Thyroid gland (tissue), 4 donors: ENCODE measurements at regions not wholly inside any gene's neighbourhood (a gene's known extent, or its start where the extent isn't known, plus 50 kb on each side); places are given as distances from the start of the nearest gene placed in this dataset.

Source experiments
- DNase-seq, 2 donors: peaks; one replicate each; pipeline ENCODE4 v3.0.0-alpha.2; 2019
- H3K27ac ChIP-seq, 3 donors: fragments of 200-600 bp; sonication (generic); 1 replicate in 2 of 3; 2 replicates in 1 of 3; pipeline ENCODE4 v1.5.1; 2016 to 2019; ENCODE audit warnings: mild to moderate bottlenecking in 1 of 3, moderate library complexity in 1 of 3
- H3K27me3 ChIP-seq: fragments of 200-600 bp; sonication (generic); one replicate; pipeline ENCODE4 v1.5.1; 2019
- H3K36me3 ChIP-seq, 2 donors: fragments of 200-600 bp; sonication (generic); one replicate each; pipeline ENCODE4 v1.5.1; 2016 to 2019
- H3K4me1 ChIP-seq, 2 donors: fragments of 200-600 bp; sonication (generic); one replicate each; pipeline ENCODE4 v1.5.1; 2017 to 2019
- H3K4me3 ChIP-seq, 3 donors: fragments of 200-600 bp; sonication (generic); replicated peaks in 1 of 3; 1 replicate in 2 of 3; 2 replicates in 1 of 3; pipeline ENCODE4 v1.5.1; 2016; ENCODE audit warnings: mild to moderate bottlenecking in 1 of 3
- H3K9me3 ChIP-seq: fragments of 200-600 bp; sonication (generic); one replicate; pipeline ENCODE4 v1.5.1; 2017
- POLR2A ChIP-seq, 2 donors: fragments of 450-650 bp; IDR thresholded peaks; one replicate each; pipeline ENCODE4 v1.6.1; 2017; ENCODE audit warnings: antibody characterized with exemption in 2 of 2, mild to moderate bottlenecking in 2 of 2, moderate library complexity in 1 of 2
- WGBS, 2 donors: methylation state at CpG; one replicate each; pipeline ENCODE4 v1.1.5; 2017; 5-methylcytosine and 5-hydroxymethylcytosine counted together
- intact Hi-C: fragments of 100-400 bp; cut with DNase I; formaldehyde crosslinking; loops from one replicate; pipeline ENCODE4 v1.15.1; 2023
- TF ChIP-seq, protein P1 (sequence below), 6 experiments: fragments of 200-600 bp in 3 of 6; fragments of 450-650 bp in 3 of 6; sonication (generic) in 3 of 6; IDR thresholded peaks; one replicate each; pipeline ENCODE4 v1.5.1; 2016 to 2019; ENCODE audit warnings: antibody characterized with exemption in 6 of 6, mild to moderate bottlenecking in 2 of 6, inconsistent platforms in 1 of 6, moderate library complexity in 1 of 6

DNA sequence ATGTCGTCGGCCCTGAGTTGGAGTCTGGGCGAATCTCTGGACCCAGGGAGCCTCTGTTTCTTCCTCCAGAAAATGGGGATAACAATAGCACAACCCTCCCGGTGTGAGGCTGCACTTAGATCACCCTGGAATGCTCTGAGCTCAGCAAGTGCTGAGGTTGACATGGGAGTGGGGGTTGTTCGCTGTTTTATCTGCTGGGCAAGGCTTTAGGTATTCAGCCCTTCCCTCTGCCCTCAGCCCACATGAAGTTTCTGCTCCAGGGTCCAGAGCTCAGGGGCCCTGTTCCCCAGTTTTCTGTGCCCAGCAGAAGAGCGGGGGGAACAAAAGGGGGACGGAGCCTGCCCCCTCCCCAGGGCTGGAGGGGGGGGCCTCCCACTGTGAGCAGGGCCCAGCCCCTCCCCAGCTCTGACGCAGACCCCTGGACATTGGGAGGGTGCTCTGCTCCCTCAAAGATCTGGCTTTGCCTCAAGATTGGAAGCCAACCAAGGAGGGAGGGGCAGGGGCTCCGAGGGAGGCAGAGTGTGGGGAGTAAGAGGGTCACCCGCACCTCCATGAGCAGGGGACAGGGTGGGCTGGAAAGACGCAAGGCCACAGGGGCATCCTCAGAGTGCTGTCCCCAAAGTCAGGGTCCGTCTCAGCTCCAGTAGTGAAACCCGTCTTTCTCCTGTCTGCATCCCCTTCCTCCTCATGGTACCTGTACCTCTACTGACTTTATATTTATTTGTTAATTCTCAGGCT lies 215.6 kb downstream of the C9orf50 start:
- Histone ChIP-seq H3K27ac (no peak overlapping the region), H3K4me1 (peaks cover 28 to 54% of the 10 kb centered on the region in 2 donors), H3K4me3 (no peak overlapping the region), H3K36me3 (no peaks in the 10 kb centered on the region), H3K9me3 (no peaks in the 10 kb centered on the region), H3K27me3 (no peaks in the 10 kb centered on the region)
- no peak for TF ChIP-seq POLR2A (IDR thresholded peaks at IDR 0.05)
- TF ChIP-seq, protein P1, sequence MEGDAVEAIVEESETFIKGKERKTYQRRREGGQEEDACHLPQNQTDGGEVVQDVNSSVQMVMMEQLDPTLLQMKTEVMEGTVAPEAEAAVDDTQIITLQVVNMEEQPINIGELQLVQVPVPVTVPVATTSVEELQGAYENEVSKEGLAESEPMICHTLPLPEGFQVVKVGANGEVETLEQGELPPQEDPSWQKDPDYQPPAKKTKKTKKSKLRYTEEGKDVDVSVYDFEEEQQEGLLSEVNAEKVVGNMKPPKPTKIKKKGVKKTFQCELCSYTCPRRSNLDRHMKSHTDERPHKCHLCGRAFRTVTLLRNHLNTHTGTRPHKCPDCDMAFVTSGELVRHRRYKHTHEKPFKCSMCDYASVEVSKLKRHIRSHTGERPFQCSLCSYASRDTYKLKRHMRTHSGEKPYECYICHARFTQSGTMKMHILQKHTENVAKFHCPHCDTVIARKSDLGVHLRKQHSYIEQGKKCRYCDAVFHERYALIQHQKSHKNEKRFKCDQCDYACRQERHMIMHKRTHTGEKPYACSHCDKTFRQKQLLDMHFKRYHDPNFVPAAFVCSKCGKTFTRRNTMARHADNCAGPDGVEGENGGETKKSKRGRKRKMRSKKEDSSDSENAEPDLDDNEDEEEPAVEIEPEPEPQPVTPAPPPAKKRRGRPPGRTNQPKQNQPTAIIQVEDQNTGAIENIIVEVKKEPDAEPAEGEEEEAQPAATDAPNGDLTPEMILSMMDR (IDR thresholded peaks at IDR 0.05), result no peak
- no peak for DNase-seq
- intact Hi-C loops, result no loop called here
- 79 to 80% methylated on average over 9 to 12 of the region's 13 CpGs for WGBS, 2 donors

DNA sequence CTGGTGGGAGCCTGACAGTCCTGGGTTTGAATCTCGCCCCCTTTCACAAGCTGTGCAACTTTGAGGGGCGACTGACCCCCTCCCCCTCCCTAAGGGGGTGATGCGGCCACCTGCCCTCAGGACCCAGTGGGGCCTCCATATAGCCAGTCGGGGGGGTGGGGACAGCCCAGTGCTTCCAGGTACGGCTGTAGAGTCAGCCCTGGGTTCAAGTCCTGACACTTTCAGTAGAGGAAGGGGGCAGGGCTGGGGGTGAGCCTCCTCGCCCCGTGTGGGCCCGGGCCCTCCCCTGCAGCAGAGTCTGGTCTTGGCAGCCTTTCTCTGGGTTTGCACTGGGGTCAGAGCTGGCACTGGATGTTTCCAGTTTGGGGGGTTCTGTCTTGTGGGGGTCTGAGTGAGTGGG lies 216.3 kb downstream of the C9orf50 start:
- H3K27ac ChIP-seq, result no peak overlapping the region
- intact Hi-C loops, result no loop called here
- H3K9me3 ChIP-seq, result no peaks in the 10 kb centered on the region
- 87 to 100% methylated on average over 2 to 8 of the region's 8 CpGs for WGBS, 2 donors
- no peaks in the 10 kb centered on the region for H3K27me3 ChIP-seq
- TF ChIP-seq POLR2A (IDR thresholded peaks at IDR 0.05), result no peak
- DNase-seq, result no peak
- H3K4me3 ChIP-seq, result no peak overlapping the region
- no peaks in the 10 kb centered on the region for H3K36me3 ChIP-seq
- H3K4me1 ChIP-seq, result peaks cover 28 to 54% of the 10 kb centered on the region in 2 donors

DNA sequence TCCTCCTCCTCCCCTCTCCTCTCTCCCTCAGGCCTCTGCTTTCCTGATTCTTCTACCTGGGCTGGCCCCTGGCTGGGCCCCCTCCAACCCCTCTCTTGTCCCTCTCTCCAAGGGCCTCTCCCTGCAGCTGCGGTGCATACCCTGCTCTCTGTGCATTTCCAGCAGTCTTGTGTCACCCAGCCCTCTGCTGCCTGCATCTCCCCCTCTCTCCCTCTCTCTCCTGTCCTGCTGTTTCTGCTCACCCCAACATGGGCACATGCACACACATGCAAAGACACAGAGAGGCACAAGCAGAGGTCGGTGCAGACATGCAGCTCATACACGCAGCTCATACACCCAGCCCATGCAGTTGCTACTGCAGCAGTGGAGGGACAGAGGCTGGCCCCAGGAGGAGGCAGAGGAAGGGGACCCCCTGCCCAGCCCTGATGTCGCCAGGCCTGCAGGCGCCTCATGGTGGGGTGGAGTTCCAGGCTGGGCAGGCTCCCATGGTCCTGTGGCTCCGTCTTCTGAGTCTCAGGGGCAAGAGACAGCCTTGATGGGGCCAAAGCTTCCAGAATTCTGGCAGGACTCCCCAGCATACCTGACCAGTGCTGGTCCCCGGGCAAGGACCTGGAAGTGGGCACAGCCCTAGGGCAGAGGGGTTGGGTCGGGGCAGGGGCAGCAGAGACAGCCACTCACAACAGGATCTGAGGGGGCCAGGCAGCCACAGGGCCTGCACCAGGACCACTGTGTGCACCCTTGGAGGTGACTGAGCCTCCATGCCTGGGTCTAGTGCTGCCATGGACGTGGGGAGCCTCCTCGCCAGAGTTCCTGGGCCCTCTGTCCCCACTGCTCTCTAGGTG lies 216.9 kb downstream of the C9orf50 start:
- no peak for DNase-seq
- Histone ChIP-seq H3K27ac (no peak overlapping the region), H3K9me3 (no peaks in the 10 kb centered on the region), H3K4me3 (no peak overlapping the region), H3K36me3 (no peaks in the 10 kb centered on the region), H3K4me1 (peaks cover 24 to 48% of the 10 kb centered on the region in 2 donors), H3K27me3 (no peaks in the 10 kb centered on the region)
- 83 to 92% methylated on average over 8 to 10 of the region's 10 CpGs for WGBS, 2 donors
- no peak for TF ChIP-seq POLR2A (IDR thresholded peaks at IDR 0.05)
- TF ChIP-seq, protein P1 (IDR thresholded peaks at IDR 0.05), result no peak
- intact Hi-C loops, result no loop called here

DNA sequence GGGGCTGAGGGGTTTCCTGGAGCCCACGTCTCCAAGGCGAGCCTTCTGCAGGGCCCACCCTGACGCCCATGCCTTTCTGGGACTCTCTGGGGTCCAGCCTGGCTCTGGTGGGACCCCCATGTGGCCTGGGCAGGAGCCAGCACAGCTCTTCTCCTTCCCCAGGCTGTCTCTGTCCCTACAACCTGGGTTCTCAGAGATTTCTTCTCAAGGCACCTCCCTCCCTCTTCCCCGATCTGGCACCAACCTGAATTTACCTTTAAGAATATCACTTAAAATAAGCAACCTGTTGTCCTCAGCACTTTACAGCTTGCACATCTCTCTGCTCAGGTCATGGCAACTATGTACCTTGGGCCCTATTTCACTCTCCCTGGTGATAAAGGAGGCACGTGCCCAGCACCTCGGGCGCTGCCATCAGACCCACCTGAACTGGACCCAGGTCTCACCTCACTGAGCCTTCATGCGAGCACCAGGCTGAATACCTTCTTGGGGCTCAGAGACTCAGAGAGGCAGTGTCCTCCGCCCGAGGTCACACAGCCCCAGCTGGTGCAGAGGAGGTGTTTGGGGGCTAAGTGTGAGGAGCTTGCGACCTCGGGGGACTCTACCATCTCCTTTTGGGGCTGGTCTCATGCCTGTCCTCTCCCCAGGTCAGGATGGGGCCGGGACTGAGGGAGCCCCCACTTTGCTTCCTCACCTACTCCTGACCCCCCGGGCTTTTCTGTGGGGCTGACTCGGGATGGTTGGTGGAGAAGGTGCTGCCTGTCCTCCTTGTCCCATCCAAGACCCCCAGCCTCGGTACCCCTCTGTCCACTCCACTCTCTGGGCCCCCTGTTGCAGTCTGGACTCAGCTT lies 217.7 kb downstream of the C9orf50 start:
- TF ChIP-seq, protein P1 (IDR thresholded peaks at IDR 0.05), result no peak
- no peak for TF ChIP-seq POLR2A (IDR thresholded peaks at IDR 0.05)
- DNase-seq, result no peak
- Histone ChIP-seq H3K27me3 (no peaks in the 10 kb centered on the region), H3K36me3 (no peaks in the 10 kb centered on the region), H3K4me3 (no peak overlapping the region), H3K9me3 (no peaks in the 10 kb centered on the region), H3K4me1 (peaks cover 19 to 40% of the 10 kb centered on the region in 2 donors), H3K27ac (peak overlapping the region in 2 of 3 donors; percentile 61)
- 88 to 91% methylated on average over 15 to 16 of the region's 16 CpGs for WGBS, 2 donors
- intact Hi-C loops, result no loop called here

DNA sequence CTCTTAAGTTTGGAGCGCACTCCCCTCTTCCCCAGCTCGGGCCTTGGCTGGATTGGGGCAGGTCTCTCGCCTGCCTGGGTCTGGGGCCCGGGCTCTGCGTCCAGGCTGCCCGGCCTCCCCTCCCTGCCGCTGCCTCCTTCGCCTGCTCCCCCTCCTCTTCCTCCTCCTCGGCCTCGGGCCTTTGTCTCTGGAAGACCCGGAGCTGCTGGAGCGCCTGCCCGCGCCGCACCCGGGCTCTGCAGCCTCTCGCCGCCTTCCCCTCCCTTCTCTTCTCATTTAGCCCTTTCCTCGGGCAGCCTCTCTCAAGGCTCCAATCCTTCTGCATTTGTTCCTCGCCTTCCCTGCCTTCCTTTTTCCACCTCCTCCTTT lies 218.5 kb downstream of the C9orf50 start:
- Histone ChIP-seq H3K36me3 (no peaks in the 10 kb centered on the region), H3K27me3 (no peaks in the 10 kb centered on the region), H3K27ac (peak overlapping the region; percentile 61 to 75 (median 61)), H3K9me3 (no peaks in the 10 kb centered on the region), H3K4me3 (no peak overlapping the region), H3K4me1 (peaks cover 16 to 33% of the 10 kb centered on the region in 2 donors)
- no peak for DNase-seq
- intact Hi-C loops, result no loop called here
- 52 to 54% methylated on average over 20 of the region's 20 CpGs for WGBS, 2 donors
- TF ChIP-seq, protein P1 (IDR thresholded peaks at IDR 0.05), result no peak
- TF ChIP-seq POLR2A (IDR thresholded peaks at IDR 0.05), result no peak
